ENCODE measurements at regions not wholly inside any gene's neighbourhood (a gene's known extent, or its start where the extent isn't known, plus 50 kb on each side); places are given as distances from the start of the nearest gene placed in this dataset.

- H4K20me1 ChIP-seq (ENCODE audit: insufficient read depth): no peaks in the 10 kb centered on the region
- H3K4me2 ChIP-seq (ENCODE audit: low read length): no peak overlapping the region
- RAD21 ChIA-PET (ENCODE audit: low non-redundant PET in 1 of 2, low total read pairs in 2 of 2, uncharacterized antibody in 2 of 2, unreplicated experiment in 2 of 2): no interaction called here
- no peaks in the 10 kb centered on the region for H3K4me1 ChIP-seq (ENCODE audit: control insufficient read depth in 1 of 2, insufficient read depth in 2 of 2, low read length in 2 of 2)
- H3K79me2 ChIP-seq (ENCODE audit: insufficient read depth, low read length): no peaks in the 10 kb centered on the region
- no TSS peak for BruUV-seq (replicated peaks)
- no peak overlapping the region for H3K9ac ChIP-seq (ENCODE audit: low read length)
- no peak for TF ChIP-seq ZFX (IDR thresholded peaks at IDR 0.05)
- no peak for TF ChIP-seq FOSL1 (IDR thresholded peaks at IDR 0.05; ENCODE audit: low read depth)
- TF ChIP-seq ZNF274 (IDR thresholded peaks at IDR 0.05; ENCODE audit: low read depth, low read length): no peak
- TF ChIP-seq POLR2A (IDR thresholded peaks at IDR 0.05; ENCODE audit: borderline replicate concordance, extremely low read depth, insufficient read depth, insufficient read length): no peak
- no peak for TF ChIP-seq POLR2AphosphoS5 (IDR thresholded peaks at IDR 0.05; ENCODE audit: low read depth, low read length)
- TF ChIP-seq SRF (IDR thresholded peaks at IDR 0.05; ENCODE audit: low read depth): no peak
- no peak for TF ChIP-seq ATF3 (IDR thresholded peaks at IDR 0.05)
- TF ChIP-seq CEBPB (IDR thresholded peaks at IDR 0.05; ENCODE audit: low read depth): no peak
- TF ChIP-seq MAX (IDR thresholded peaks at IDR 0.05): no peak
- ATAC-seq: no peak
- H3K9me3 ChIP-seq (ENCODE audit: control insufficient read depth in 1 of 2, insufficient read depth in 1 of 2, low read depth in 1 of 2, low read length in 2 of 2): no peaks in the 10 kb centered on the region
- no peaks in the 10 kb centered on the region for H3K36me3 ChIP-seq (ENCODE audit: control insufficient read depth in 1 of 2, insufficient read depth in 2 of 2, low read length in 2 of 2)
- intact Hi-C loops (cut with micrococcal nuclease): no loop called here
- H3K4me3 ChIP-seq (replicated peaks in 1 of 2; ENCODE audit: low read depth in 1 of 2, low read length in 2 of 2): no peak overlapping the region
- H3K27ac ChIP-seq (ENCODE audit: low read depth, low read length): no peak overlapping the region
- no peak overlapping the region for H2AFZ ChIP-seq (ENCODE audit: low read depth, low read length, poor library complexity, severe bottlenecking)
- H3K9me2 ChIP-seq (ENCODE audit: insufficient read depth): no peaks in the 10 kb centered on the region
- CTCF ChIA-PET: no interaction called here
- DNase-seq (ENCODE audit: low read depth, low spot score): no peak
- POLR2A ChIA-PET: no interaction called here
- no peaks in the 10 kb centered on the region for H3K27me3 ChIP-seq (ENCODE audit: insufficient read depth, low read length)
Measured at GRCh38 chr10:23834091-23834490, 374.8 kb upstream of the KIAA1217 start.

GRCh38 chr10:23850631-23851030 is 358.3 kb upstream of the KIAA1217 start:
- Histone ChIP-seq H3K27ac (ENCODE audit: low read depth, low read length) (no peak overlapping the region), H3K4me2 (ENCODE audit: low read length) (no peak overlapping the region), H3K27me3 (ENCODE audit: insufficient read depth, low read length) (no peaks in the 10 kb centered on the region), H3K79me2 (ENCODE audit: insufficient read depth, low read length) (no peaks in the 10 kb centered on the region), H3K36me3 (ENCODE audit: control insufficient read depth in 1 of 2, insufficient read depth in 2 of 2, low read length in 2 of 2) (no peaks in the 10 kb centered on the region), H2AFZ (ENCODE audit: low read depth, low read length, poor library complexity, severe bottlenecking) (no peak overlapping the region), H3K9ac (ENCODE audit: low read length) (no peak overlapping the region), H3K9me3 (ENCODE audit: control insufficient read depth in 1 of 2, insufficient read depth in 1 of 2, low read depth in 1 of 2, low read length in 2 of 2) (no peaks in the 10 kb centered on the region), H3K4me1 (ENCODE audit: control insufficient read depth in 1 of 2, insufficient read depth in 2 of 2, low read length in 2 of 2) (no peaks in the 10 kb centered on the region), H4K20me1 (ENCODE audit: insufficient read depth) (no peaks in the 10 kb centered on the region), H3K9me2 (ENCODE audit: insufficient read depth) (no peaks in the 10 kb centered on the region), H3K4me3 (replicated peaks in 1 of 2; ENCODE audit: low read depth in 1 of 2, low read length in 2 of 2) (no peak overlapping the region)
- ATAC-seq: no peak
- POLR2A ChIA-PET: no interaction called here
- no TSS peak for BruUV-seq (replicated peaks)
- CTCF ChIA-PET: no interaction called here
- no peak for DNase-seq (ENCODE audit: low read depth, low spot score)
- intact Hi-C loops (cut with micrococcal nuclease): no loop called here
- RAD21 ChIA-PET (ENCODE audit: low non-redundant PET in 1 of 2, low total read pairs in 2 of 2, uncharacterized antibody in 2 of 2, unreplicated experiment in 2 of 2): no interaction called here
- no peak for TF ChIP-seq ZBTB33 (IDR thresholded peaks at IDR 0.05; ENCODE audit: extremely low read depth, insufficient replicate concordance, low read length)
- TF ChIP-seq POLR2A (IDR thresholded peaks at IDR 0.05; ENCODE audit: borderline replicate concordance, extremely low read depth, insufficient read depth, insufficient read length): no peak
- no peak for TF ChIP-seq SP1 (IDR thresholded peaks at IDR 0.05; ENCODE audit: low read depth)
- TF ChIP-seq MAX (IDR thresholded peaks at IDR 0.05): no peak
- TF ChIP-seq POLR2AphosphoS5 (IDR thresholded peaks at IDR 0.05; ENCODE audit: low read depth, low read length): no peak
- no peak for TF ChIP-seq CTCF (IDR thresholded peaks at IDR 0.05 in 2 of 3, conservative IDR thresholded peaks at IDR 0.05 in 1 of 3; ENCODE audit: borderline replicate concordance in 1 of 3, insufficient read depth in 1 of 3, low read depth in 2 of 3, low read length in 2 of 3)
- TF ChIP-seq FOSL1 (IDR thresholded peaks at IDR 0.05; ENCODE audit: low read depth): no peak
- TF ChIP-seq ZFX (IDR thresholded peaks at IDR 0.05): no peak
- TF ChIP-seq YY1 (IDR thresholded peaks at IDR 0.05; ENCODE audit: extremely low read depth, insufficient replicate concordance, low read depth, low read length): no peak
- TF ChIP-seq JUND (IDR thresholded peaks at IDR 0.05): no peak
- no peak for TF ChIP-seq EZH2 (IDR thresholded peaks at IDR 0.05)
- no peak for TF ChIP-seq CBX3 (IDR thresholded peaks at IDR 0.05; ENCODE audit: low read depth)
